ENCODE measurements at regions not wholly inside any gene's neighbourhood (a gene's known extent, or its start where the extent isn't known, plus 50 kb on each side); places are given as distances from the start of the nearest gene placed in this dataset.

DNA sequence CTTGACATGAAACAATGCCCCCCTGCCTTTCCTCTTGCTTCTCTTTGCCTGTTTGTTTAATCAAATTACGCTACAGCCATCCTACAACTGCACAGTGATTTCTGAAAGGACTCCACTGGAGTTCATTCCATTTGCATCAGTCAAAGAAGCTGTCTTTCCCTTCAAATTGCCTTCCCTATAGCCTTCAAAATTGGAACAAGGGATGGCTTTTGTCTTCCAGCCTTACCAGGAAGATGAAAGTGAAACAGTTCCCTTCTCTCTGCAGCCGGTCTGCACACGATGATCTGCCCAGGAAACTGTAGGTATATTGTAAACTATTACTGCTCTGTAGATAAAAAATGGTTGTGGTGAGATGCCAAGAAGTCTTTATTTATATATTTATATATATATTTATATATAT lies 65.6 kb upstream of the ETS2 start:
- DNase-seq (ENCODE audit: low read depth in 2 of 2) = no peak

GRCh38 chr21:38741092-38741949 lies 64.4 kb upstream of the ETS2 start:
- DNase-seq (ENCODE audit: low read depth in 2 of 2) = no peak

DNA sequence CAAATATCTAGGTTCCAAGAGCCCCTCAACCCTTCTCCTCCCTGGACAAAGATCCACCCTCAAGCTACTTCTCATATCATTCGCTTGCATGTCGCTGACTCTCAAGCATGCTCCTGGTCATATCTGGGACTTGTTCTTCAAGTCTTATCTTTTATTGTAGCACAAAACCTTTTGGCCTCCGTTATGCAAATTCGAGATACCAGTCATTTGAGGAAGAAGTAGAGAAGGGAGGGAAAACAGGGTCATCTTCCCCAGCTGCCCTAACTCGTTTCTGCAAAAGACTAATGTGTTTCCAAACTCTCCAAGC lies 63.8 kb upstream of the ETS2 start:
- no peak for DNase-seq (ENCODE audit: low read depth in 2 of 2)

DNA sequence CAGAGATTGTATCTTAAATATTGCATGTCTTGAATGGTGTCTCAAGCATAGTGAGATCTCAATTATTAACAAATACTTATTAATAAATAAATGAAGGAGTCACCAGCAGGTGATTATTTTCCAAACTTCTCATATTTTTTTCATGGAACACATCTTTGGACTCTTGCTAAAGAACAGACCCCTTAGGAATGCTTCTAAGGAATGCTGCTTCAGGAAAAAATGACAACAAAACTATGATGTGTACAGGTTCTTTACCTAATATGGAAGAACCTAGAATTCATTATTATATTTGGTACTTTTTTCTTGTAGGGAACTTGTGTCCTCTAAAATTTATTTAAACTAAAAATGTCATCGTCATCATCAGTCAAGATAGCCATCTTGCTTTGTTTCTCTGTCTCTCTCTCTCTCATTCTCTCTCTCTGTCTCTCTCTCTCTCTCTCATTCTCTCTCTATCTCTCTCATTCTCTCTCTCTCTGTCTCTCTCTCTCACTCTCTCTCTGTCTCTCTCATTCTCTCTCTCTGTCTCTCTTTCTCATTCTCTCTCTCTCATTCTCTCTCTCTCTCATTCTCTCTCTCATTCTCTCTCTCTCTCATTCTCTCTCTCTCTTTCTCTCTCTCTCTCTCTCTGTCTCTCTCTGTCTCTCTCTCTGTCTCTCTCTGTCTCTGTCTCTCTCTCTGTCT lies 63.0 kb upstream of the ETS2 start:
- DNase-seq (ENCODE audit: low read depth in 2 of 2) = no peak

DNA sequence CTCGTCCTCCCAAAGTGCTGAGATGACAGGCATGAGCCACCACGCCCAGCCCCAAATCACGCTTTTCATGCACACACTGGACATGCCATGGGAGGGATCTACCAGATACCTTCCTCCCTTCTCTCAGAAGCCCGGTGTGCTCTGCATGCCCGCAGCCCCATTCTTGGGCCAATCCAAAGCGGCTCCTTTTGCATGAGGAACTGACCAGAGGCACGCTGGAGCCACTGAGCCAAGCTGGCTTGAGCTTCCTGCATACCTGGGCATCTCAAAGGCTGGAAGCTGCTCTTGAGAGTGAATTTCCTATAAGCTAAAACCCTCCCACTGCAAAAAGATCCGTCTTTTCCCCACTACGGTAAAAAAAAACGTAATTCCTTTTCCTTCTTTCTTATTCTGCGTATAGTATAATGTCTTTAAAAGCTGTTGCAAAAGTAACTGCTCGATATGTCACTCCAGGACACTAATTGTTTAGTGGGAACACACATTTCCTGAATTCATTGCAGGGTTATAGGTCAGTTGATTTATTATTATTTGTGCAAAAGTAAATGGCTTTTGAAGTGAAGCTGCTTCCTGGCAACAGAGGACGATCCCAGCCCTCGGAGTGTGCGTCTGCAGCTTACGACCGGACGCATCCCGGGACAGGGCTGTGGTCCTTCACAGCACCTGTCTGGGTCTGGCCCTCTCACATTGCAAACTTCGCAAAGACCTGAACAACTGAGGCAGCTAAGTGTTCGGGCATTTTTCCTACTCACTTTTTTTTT lies 61.8 kb upstream of the ETS2 start:
- no peak for DNase-seq (ENCODE audit: low read depth in 2 of 2)

GRCh38 chr21:38744861-38745260 lies 60.9 kb upstream of the ETS2 start:
- no peak for DNase-seq (ENCODE audit: low read depth in 2 of 2)

- no peak for DNase-seq (ENCODE audit: low read depth in 2 of 2)
These were observed 57.9 kb upstream of the ETS2 start for GRCh38 chr21:38747810-38748209.

DNA sequence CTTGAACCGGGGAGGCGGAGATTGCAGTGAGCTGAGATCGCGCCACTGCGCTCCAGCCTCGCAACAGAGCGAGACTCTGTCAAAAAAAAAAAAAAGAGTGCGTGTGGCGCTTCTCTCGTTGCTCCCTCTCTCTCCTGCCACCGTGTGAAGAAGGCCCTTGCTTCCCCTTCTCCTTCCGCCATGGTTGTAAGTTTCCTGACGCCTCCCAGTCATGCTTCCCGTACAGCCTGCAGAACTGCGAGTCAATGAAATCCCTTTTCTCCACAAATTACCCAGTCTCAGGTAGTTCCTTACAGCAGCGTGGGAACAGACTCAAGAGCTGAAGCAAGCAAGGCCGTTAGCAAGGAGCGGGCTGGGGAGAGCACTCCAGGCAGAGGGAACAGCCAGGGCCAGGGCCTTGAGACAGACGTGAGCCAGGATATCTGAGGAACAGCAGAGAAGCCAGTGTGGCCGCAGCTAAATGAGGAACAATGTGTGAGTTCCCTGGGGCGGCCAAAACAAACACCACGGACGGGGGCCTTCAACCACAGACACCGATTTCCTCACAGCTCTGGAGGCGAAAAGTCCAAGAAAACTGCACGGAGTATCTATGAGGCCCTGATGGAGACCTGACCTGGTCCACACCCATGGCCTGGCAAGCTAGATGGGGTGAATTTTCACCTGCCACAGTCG lies 54.2 kb upstream of the ETS2 start:
- no peak for DNase-seq (ENCODE audit: low read depth in 2 of 2)

GRCh38 chr21:38752051-38752505 lies 53.7 kb upstream of the ETS2 start:
- no peak for DNase-seq (ENCODE audit: low read depth in 2 of 2)

DNA sequence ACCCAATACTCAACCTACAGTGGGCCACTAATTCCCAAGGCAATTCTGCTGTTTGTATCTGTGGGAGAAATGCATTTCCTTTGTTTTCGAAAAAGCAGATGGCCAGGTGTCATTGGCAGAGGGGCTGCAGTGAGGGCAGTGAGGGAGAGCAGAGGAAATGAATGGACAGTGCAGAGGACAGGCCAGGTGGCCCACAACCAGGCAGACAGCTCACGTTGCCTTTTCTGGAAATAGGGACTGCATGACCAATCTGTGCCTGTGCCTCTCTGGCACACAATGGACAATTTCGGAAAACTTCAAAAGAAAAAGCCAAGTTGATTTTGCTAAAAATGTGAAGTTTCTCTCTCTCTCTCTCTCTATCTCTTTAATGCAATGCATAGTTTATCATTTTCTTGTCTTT lies 52.6 kb upstream of the ETS2 start:
- no peak for DNase-seq (ENCODE audit: low read depth in 2 of 2)

- no peak for DNase-seq (ENCODE audit: low read depth in 2 of 2)
These were observed 52.2 kb upstream of the ETS2 start for GRCh38 chr21:38753557-38753971.
